SU-DHL-6 (cell line): ENCODE measurements at regions not wholly inside any gene's neighbourhood (a gene's known extent, or its start where the extent isn't known, plus 50 kb on each side); places are given as distances from the start of the nearest gene placed in this dataset.

ENCODE experiments used
- CTCF ChIP-seq: fragments of 200-600 bp; sonication (generic); IDR thresholded peaks from one replicate; pipeline ENCODE4 v1.5.1; 2017; ENCODE audit warnings: antibody characterized with exemption, mild to moderate bottlenecking, low read length, moderate library complexity; ENCODE audit not compliant: insufficient read depth, poor library complexity, severe bottlenecking
- EZH2phosphoT487 ChIP-seq: fragments of 200-600 bp; sonication (generic), shearing (Covaris generic); conservative IDR thresholded peaks from 2 replicates; pipeline ENCODE4 v1.6.1; 2018; ENCODE audit warnings: mild to moderate bottlenecking, antibody characterized with exemption, low read length, moderate library complexity, mixed read lengths

- TF ChIP-seq CTCF: no peak
- no peak for TF ChIP-seq EZH2phosphoT487
Measured at GRCh38 chr13:103272770-103273169, 206.6 kb upstream of the SLC10A2 start.
